ENCODE measurements at regions not wholly inside any gene's neighbourhood (a gene's known extent, or its start where the extent isn't known, plus 50 kb on each side); places are given as distances from the start of the nearest gene placed in this dataset.

- Histone ChIP-seq H2BK20ac (ENCODE audit: low read depth, low read length, poor library complexity, severe bottlenecking) (no peak overlapping the region), H2AFZ (ENCODE audit: low read length) (no peak overlapping the region), H3K9ac (ENCODE audit: extremely low read depth, insufficient read length, low read length) (no peak overlapping the region), H2BK120ac (ENCODE audit: low read depth, low read length, poor library complexity, severe bottlenecking) (no peak overlapping the region), H3K4me2 (ENCODE audit: insufficient read depth, insufficient read length, low read length) (no peak overlapping the region), H4K5ac (ENCODE audit: insufficient read length, low read depth, low read length) (no peak overlapping the region), H4K8ac (replicated peaks; ENCODE audit: insufficient read length, low read depth, low read length) (no peak overlapping the region), H2BK5ac (ENCODE audit: insufficient read length, low read length) (no peak overlapping the region), H2BK12ac (ENCODE audit: insufficient read length, low read depth, low read length) (no peak overlapping the region), H3K79me1 (ENCODE audit: insufficient read depth, low read depth, low read length, poor library complexity, severe bottlenecking) (no peaks in the 10 kb centered on the region), H4K20me1 (ENCODE audit: control insufficient read depth, insufficient read depth, insufficient read length) (no peaks in the 10 kb centered on the region), H3K27ac (ENCODE audit: insufficient read length, low read depth, low read length) (no peak overlapping the region), H3K4me1 (ENCODE audit: insufficient read depth, low read length) (no peaks in the 10 kb centered on the region), H3K23ac (ENCODE audit: insufficient read length, low read depth, low read length) (no peak overlapping the region), H2BK15ac (ENCODE audit: low read depth, low read length) (no peak overlapping the region), H3K27me3 (ENCODE audit: insufficient read depth, low read length) (no peaks in the 10 kb centered on the region; the same call in 1 of the 2 replicates), H3K9me3 (ENCODE audit: control insufficient read depth, low read depth, low read length) (no peaks in the 10 kb centered on the region), H3K56ac (ENCODE audit: insufficient read length, low read depth, low read length) (no peak overlapping the region), H3K4ac (ENCODE audit: low read depth, low read length) (no peak overlapping the region), H3K18ac (ENCODE audit: insufficient read length, low read depth, low read length) (no peak overlapping the region), H2AK5ac (ENCODE audit: insufficient read length, low read length) (no peak overlapping the region), H3K14ac (ENCODE audit: insufficient read depth, low read length) (no peak overlapping the region), H3K23me2 (ENCODE audit: insufficient read length, low read depth, low read length, poor library complexity, severe bottlenecking) (no peaks in the 10 kb centered on the region), H3T11ph (ENCODE audit: low read length) (no peak overlapping the region), H3K79me2 (ENCODE audit: insufficient read depth, low read length) (no peaks in the 10 kb centered on the region), H4K91ac (ENCODE audit: insufficient read length, low read depth, low read length) (no peak overlapping the region)
- Mint-ChIP-seq H3K27ac (no peak overlapping the region), H3K4me3 (no peak overlapping the region), H3K4me1 (peaks cover 10 to 20% of the 10 kb centered on the region in 2 experiments), H3K27me3 (ENCODE audit: low read depth) (peaks cover 81% of the 10 kb centered on the region), H3K9me3 (no peaks in the 10 kb centered on the region), H3K36me3 (ENCODE audit: insufficient read depth in 1 of 3, low read depth in 3 of 3) (no peaks in the 10 kb centered on the region)
- DNase-seq, result no peak
- no peak for TF ChIP-seq CTCF (conservative IDR thresholded peaks at IDR 0.05)
- WGBS (ENCODE audit: extremely low coverage, insufficient read length, low lambda C conversion rate), result no CpG with 5 or more reads among the region's 3 CpGs
These were observed 60.7 kb downstream of the FOXD2 start for GRCh38 chr1:47498551-47498950.

Data from H9 (cell line).